ENCODE measurements at regions not wholly inside any gene's neighbourhood (a gene's known extent, or its start where the extent isn't known, plus 50 kb on each side); places are given as distances from the start of the nearest gene placed in this dataset.
"Not testable (repeated sequence)": the region's sequence is repeated elsewhere in the genome, so short reads cannot be mapped to it uniquely, and the experiment has no call there.

DNA sequence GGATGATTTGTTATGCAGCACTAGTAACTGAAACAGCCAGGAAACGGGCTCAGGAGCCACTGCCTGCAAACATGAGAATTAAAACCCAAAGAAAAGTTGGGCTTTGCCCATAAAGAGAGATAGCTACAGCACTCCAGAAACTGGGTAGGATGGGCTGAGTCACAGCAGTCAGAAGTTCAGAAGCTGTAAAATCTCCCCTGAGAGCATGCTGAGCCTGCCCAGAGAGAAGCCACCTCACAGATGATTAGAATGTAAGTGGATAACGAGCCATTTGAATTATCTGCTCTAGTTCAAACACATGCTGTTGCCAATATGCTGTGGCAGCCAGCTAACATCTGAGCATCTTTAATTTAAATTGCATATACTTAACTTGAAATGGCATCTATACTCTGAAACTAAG lies 388.1 kb upstream of the ACVR2A start:
- no peak for DNase-seq

DNA sequence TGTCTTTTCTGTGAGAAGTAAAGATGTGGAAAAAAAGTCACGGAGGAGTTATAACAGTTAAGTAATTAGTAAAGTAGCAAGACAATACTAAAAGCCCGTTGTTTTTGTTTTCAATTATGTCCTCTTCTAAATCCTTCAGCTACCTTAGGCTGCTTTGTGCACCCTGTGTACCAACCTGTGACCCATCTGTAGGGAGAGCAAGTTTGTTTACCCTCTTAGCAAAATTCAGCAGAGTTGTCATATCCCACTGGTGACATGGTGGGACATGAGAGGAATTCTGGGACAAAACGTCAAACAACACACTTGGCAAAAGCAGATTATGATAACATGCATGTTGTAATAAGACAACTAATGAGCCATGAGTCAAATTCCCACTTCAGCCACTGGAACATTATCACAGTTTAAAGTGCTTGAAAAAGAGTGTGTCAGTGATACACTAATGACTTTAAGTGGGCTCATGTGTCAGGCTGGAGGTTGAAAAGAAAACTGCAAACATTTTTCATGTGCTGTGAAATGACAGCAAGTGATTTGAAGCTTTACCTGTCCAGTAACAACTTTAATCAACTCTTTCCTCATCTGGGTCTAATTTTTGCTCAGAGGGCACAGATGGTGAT lies 392.8 kb upstream of the ACVR2A start:
- DNase-seq = no peak

DNA sequence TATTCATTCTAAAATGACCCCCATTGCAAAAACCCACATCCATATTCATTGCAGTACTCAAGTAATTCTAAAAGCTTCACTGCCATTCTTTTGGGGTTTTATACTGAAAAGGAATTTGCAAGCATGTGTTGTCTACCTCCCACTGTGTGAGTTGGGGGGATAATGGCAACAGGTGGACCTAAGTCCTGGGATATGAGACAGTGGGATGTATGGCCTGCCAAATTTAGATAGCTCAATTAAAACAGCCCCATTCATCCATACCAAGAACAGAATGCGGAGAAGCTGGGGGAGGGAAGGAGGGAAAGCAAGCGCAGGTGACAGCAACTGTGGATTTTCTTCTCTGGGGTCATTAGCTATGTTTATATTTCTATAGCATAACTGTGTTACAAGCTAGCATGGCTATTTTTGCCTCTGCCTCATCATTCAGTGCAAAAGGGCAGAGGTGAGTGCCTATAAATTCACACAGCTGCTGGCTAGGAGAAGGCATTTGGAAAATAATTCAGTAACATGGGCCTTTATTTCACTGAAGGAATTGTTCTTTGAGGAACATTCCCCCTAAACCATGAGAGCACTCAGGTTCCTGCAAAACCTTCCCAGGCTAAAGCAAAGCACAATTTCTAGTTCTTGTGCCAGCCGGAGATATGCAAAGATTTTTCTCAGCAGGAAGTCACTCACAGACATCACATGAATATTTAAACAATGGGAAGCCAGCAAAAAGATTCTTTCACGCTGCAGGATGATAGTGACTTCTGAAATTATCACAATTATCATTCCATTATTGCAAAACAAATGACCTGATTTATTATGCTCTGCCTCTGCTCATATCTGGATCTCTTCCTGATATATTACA lies 393.9 kb upstream of the ACVR2A start:
- DNase-seq = no peak

DNA sequence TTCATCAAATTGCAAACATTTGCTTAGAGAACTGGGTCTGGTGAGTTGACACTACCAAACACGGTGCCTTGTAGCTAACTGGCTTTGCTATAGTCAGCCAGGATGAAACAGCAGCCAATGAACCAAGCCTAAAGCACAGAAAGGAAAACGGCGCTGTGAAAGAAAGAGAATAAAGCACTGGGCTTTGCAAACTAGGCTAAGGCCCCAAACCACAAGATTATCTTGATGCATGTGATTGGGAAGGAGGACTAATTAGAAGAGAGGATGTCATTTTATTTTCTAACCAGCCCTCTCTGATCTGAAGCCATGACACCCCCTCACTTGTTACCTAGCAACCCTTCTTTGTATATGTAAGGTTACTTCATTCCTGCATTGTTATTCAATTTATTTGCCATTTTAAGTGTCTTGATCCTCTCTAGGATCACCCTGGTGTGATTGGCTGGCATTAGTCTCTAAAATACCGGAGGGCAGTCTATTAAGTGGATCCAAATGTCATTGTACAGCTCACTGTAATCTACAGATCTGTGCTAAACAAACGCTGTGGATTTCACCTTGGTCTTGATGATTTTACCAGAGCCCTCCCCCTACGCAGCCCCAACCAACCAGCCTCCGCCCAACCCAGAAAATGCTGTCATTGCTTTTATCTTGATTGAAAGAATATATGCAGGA lies 395.4 kb upstream of the ACVR2A start:
- DNase-seq = no peak

DNA sequence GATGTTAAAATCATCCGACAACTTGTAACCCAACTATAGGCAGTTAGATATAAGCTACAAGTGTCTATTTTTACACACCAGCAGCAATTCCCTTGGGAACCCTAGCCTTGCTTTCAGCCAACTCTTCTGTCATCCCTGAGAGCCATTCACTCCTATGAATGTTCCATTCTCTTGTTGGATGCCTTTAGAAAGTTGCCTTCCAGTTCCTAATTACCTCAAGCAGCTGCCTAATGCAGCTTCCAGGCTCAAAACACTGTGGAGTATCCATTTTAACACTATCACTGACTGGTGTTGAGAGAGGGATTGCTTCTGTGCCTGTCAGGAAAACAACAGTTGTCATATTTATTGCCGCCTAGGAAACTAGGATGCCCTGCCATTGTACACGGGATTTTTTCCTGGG lies 402.0 kb upstream of the ACVR2A start:
- no peak for DNase-seq

DNA sequence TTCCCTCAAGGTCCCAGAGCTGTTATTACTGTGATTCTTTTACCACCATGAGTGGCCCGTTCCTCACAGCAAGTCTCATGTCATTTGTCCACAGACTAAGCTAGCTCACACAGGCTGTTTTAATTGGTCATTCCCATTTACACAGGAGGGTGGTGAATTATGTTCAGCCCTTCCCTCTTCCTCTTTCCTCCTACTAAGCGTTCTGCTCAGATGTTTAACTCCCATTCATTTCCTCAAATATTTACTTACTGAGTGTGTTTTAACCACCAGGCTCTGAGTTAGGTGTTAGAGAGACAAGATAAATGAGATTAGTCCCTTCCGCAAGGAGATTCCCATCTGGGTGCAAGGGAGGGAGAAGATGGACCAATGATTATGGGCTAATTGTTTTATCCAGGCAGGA lies 403.6 kb upstream of the ACVR2A start:
- DNase-seq = no peak

DNA sequence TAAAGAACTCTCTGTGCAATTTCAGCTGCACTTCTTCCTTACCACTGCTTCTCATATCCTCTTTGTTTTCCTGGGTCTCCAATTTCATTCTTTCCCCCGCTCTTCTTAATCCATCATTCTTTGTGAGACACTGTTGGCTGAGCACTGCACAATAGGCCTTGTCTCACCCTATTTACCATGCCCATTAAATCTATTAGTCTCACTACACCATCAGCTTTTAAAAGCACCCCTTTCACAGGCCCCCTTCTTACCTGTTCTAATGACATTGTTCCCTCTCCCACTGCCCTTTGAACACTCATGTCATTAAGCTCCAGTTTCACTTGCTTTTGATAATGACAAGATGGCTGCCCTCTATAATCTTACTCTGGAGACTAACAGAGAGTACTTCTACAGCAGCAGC lies 404.1 kb upstream of the ACVR2A start:
- DNase-seq = no peak

DNA sequence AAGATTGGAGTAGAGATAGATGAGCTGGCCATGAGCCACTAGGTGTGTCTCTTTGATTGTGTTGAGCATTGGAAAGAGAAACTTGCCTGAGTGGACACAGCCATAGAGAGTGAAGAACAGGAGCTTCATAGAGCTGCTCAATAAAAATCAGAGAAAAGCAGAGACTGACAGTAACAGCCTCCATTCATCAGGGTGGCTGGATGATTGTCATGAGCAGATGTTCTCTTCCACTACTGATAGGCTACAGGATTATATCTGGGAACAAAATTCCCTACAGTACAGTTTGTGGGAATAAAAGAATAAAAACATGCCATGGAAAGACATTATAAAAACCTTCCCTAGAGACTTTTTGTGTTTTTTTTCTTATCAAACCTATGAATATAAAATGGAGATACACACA lies 404.8 kb upstream of the ACVR2A start:
- DNase-seq = no peak

DNA sequence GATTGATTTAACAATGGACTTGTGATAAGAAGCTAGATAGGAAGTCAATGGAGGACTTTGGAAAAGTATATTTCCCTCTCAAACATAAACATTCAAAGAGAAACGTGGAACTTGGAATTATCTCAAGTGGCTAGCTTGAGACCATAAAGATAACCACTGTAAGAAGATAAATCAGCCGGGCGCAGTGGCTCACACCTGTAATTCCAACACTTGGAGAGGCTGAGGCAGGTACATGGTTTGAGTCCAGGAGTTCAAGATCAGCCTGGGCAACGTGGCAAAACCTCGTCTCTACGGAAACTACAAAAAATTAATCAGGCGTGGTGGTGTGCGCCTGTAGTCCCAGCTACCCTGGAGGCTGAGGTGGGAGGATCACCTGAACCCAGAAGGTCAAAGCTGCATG lies 405.9 kb upstream of the ACVR2A start:
- DNase-seq = no peak

DNA sequence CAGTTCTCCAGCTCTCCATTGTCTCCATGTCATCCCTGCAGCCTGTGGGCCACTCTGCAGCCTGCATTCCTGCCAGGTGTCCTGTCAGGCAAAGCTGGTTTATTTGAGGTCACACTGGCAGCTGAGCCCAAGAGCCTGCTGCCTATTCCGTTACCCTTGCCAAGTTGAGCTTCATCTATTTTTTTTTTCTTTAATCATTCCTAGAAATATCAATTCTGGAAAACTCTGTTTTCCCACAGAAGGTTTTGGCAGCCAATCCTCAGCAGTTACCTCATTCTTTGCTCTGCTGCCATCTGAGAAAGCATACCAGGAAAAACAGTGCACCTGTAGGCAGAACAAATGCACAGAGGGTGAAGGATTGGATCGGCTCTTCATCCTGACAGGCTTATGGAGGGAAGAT lies 411.0 kb upstream of the ACVR2A start:
- DNase-seq = no peak

DNA sequence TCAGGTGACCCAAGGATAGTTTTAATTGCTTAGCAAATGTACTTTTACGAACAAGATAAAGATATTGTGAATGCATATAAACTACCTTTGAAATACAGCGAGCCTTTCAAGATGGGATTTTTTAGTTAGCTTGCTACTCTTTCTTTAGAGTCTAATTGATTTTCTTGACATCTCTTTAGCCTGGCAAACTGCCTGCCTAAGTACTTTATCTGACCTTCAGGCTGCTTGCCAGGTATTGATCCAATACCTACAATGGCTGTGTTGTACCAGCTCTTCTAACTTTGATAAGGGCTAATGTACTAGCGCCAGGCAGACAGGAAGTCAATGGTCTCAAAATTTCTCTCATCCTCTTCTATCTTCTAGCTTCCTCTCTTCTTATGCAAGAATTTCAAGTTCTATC lies 414.4 kb upstream of the ACVR2A start:
- no peak for DNase-seq

DNA sequence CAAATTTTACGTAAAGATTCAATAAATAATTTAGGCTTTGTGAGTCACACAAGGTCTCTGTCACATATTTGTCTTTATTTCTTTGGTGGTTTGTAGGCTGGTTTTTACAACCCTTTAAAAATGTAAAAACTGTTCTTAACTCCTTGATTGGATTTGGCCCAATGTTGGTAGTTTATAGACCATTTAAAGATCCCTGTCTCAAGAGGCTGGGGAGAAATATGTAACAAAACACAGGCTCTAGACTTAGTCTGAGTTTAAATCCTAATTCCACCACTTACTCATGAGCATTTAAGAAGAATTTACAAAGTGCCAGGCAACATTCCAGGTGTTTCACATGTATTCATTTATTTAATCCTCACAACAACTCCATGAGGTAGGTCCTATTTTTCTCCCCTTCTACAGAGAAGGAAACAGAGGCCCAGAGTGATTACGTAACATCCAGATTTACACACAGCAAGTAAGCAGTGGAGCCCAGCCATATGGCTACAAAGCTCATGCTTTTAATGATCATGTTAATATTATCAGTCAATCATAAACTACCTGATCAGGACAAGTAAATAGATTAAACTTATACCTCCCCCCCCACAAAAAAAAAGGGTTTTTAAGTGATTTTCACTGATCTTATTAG lies 416.6 kb upstream of the ACVR2A start:
- no peak for DNase-seq

DNA sequence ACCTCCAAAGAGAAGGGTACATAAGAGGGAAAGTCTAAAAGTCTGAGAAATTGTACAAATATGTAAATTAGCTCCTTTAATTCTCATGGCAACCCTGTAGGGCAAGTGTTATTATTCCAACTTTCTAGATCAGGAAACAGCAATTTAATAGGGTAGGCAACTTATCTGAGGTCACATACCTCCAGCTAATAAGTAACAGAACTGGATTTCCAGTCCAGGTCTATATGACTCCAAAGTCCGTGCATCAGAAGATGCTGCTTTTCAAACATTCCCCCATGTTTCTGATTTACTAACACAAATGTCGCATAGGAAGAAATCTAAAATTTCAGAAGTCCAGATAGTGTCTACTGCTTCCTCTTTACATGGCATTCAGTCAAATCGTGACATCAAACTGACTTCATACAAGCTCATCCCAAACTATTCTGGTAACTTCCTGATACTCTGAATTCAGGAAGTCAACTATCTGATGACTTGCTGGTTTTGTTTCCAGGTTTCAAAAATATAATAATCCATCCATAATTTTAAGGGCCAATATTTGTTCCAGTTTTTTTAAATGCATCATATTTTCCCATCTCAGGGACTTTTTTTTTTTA lies 419.3 kb upstream of the ACVR2A start:
- DNase-seq = no peak

DNA sequence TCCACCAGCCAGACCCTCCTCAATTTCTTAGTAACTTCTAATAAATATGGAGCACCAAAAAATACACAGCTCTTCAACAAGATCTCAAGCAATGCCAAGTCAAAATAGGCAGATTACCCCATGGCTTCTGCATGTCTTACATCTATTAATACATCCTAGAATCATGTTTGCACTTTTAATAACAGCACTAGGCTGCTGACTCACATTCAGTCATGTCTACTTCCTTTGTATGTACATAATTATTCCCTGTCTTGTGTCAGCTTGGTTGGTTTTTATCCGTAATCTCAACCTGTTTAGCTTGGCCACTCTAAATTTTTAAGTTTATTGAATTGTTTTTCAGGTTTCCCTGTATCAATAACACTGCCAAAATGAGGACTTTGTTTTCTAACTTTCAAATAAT lies 420.1 kb upstream of the ACVR2A start:
- DNase-seq = no peak

DNA sequence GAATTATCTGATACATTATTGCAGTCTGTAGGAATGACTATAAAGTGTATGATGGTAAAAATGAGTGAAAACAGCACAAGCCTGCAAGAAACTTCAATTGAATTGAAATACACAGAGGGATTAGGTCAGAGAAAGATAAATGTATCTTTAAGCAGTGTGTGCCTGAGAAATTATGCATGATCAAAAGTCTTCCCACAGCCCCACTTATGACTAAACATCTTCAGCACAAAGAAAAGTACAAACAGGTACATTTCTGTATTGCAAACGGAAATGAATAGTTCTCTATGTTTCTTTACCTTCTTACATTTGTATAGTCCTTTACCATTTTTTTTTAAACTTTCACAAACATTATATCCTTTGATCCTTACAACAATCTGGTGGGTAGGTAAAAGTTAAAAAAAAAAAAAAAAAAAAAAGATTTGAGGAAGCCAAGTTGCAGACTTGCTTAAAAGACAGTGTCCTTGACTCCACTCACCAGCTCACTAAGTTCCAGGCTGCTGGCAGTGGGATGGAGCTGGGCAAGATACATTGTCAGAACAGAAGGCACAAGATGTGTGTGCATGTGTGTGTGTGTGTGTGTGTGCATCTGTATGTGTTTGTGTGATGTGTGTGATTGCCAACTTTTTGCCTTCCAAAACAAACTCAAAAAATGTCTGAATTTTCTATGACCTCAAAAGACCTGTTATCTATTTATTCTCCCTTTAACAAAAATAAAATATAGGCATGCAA lies 423.7 kb upstream of the ACVR2A start:
- no peak for DNase-seq

DNA sequence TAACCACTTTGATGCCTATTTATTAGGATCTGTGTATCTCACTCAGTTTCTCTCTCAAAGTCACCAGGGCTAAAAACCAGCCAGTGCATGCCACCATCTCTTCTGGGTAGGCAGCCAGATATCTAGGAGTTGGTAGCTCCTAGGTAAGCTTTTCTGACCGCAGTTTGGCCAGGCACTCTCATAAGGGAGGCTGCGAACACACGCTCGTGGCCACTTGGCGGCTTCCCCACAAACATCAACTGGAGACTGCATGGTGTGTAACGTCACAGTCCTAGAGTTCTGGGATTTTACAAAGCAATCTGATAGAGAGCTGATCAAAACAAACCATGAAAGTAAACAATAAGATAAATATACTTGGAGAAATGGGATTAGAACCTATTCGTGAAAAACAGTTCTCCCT lies 424.3 kb upstream of the ACVR2A start:
- DNase-seq = no peak

DNA sequence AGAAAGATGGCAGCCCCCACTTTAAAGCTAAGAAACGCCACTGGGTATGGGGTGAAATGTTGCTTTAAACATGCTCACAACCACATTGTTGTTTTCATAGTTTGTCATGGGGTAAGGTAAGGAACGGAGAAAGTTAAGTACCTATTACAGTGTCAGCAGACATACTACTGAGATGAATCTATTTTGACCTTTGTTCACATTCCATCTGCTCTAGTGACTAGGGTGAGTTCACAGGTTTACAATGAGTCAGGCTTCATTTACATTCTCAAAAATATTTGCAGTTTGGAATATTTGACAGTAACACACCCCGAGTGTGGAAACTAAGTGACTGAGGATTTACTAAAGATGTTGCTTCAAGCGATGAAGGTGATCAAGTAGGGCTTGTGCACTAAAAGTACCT lies 428.7 kb upstream of the ACVR2A start:
- no peak for DNase-seq

DNA sequence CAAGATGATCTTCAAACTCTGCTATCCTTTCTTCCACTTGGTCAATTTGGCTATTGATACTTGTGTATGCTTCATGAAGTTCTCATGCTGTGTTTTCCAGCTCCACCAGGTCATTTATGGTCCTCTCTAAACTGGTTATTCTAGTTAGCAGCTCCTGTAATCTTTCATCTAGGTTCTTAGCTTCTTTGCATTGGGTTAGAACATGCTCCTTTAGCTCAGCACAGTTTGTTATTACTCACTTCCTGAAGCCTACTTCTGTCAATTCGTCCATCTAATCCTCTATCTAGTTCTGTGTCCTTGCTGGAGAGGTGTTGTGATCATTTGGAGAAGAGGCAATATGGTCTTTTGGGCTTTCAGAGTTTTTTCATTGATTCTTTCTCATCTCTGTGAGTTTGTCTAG lies 430.2 kb upstream of the ACVR2A start:
- not testable (repeated sequence) for DNase-seq

DNA sequence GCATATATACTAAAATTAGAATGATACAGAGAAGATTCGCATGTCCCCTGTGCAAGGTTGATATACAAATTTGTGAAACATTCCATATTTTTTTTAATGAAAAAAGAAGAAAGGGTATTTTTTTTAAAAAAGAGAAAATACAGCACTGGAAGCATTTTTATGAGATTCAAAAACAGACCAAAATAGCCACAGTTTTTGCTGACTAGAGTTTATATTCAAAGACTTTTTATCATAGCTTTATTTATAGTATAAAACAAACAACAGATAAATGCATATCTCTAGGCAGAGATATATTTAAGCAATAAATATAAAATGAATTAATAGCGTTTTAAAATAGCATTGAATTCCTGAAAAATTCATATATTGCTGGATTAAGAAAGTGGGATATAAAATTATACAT lies 436.5 kb upstream of the ACVR2A start:
- DNase-seq = no peak

DNA sequence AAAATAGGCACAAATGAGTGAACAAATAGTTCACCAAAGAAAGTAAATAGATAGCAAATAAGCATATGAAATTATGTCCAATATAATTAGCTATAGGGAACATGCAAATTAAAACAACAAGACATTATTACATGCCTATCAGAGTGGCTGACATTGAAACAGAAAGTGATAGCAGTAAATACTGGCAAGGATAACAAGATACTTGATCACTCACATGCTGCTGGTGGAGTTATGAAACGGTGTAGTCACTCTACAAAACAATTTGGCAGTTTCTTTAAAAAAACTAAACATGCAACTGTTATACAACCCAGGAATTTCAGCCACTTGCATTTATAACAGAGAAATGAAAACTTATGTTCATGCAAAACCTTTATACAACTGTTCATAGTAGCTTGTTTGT lies 439.2 kb upstream of the ACVR2A start:
- DNase-seq = no peak

DNA sequence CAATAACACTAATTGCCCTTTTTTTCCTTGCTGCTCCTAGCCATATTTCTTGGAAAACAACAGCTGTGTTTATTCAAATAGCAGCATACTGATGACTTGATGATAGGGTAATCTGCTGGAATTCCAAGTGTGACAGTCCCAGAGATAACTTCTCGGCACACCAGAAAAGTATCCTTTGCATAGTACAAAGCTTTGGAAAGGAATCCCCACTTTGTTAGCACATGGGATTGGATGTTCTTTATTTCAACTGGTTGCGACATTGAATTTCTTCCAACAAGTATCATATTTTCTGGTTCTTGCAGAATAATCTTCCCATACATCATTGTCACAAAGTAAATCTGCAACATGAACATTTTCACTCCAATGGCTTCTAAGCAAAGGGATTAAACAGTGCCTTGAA lies 445.8 kb upstream of the ACVR2A start:
- no peak for DNase-seq

DNA sequence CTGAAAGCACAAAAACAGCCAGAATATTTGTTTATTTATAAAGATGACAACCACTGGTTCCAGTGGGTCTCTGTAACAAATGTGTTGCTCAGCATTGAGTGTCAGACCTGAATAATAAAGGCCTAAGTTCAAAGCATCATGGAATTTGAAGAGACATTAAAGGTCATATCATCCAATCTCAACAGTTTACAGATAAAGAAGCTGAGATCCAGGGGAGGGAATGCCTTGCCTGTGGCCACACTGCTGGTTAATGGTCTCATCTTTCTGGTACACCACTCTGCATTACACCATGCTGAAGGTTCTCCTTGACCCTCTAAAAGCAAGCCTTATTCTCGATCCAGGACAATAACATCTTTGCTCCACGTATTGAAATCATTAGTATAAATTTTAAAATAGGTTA lies 446.5 kb upstream of the ACVR2A start:
- no peak for DNase-seq

DNA sequence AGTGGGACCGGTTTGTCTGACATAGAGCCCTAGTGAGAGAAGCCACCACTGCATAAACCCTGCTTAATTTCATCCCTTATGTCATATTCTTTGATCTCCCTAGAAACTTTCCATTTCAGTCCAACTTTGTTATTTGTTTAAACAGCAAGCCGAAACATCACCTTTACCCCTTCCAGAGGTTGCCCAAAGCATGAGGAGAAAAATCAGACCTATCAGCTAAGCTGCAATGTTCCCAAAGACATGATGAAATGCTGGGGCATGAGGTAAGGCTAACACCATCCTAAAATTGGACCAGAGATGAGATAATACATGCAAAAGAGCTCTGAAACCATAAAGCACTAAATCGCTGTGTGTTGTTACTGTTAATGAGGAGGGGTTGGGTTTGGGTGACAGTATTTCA lies 447.9 kb upstream of the ACVR2A start:
- DNase-seq = no peak

Measured in activated gamma-delta T cell treated with Interleukin-2 at 50 U/mL for 16 hours (primary cell).